Activated T-cell treated with anti-CD3 and anti-CD28 coated beads, Interleukin-2, amount 50 U/mL, for 24 hours (primary cell): ENCODE measurements at regions not wholly inside any gene's neighbourhood (a gene's known extent, or its start where the extent isn't known, plus 50 kb on each side); places are given as distances from the start of the nearest gene placed in this dataset.
"Not testable (repeated sequence)": the region's sequence is repeated elsewhere in the genome, so short reads cannot be mapped to it uniquely, and the experiment has no call there.

Experiments
- DNase-seq: peaks from one replicate; pipeline ENCODE4 v3.0.0-alpha.2; 2020
- H3K27ac Mint-ChIP-seq: 2 replicates; pipeline ENCODE4 v1.8.0; 2020; ENCODE audit warnings: mild to moderate bottlenecking, mixed read lengths
- H3K27me3 Mint-ChIP-seq: 2 replicates; pipeline ENCODE4 v1.8.0; 2020; ENCODE audit warnings: mixed read lengths
- H3K36me3 Mint-ChIP-seq: 2 replicates; pipeline ENCODE4 v1.8.0; 2020; ENCODE audit warnings: low read depth, mixed read lengths
- H3K4me1 Mint-ChIP-seq: 2 replicates; pipeline ENCODE4 v1.8.0; 2020; ENCODE audit warnings: low read depth, mixed read lengths
- H3K4me3 Mint-ChIP-seq: 2 replicates; pipeline ENCODE4 v1.8.0; 2020; ENCODE audit warnings: mild to moderate bottlenecking, moderate library complexity, mixed read lengths
- H3K9me3 Mint-ChIP-seq: 2 replicates; pipeline ENCODE4 v1.8.0; 2020; ENCODE audit warnings: mixed read lengths

GRCh38 chrX:9286234-9286633 lies 178.6 kb upstream of the TBL1X start:
- Mint-ChIP-seq H3K4me1 (peaks cover 38% of the 10 kb centered on the region), H3K9me3 (no peaks in the 10 kb centered on the region), H3K36me3 (no peaks in the 10 kb centered on the region), H3K4me3 (peak overlapping the region; percentile 25), H3K27ac (peak overlapping the region; percentile 5), H3K27me3 (peaks cover 31% of the 10 kb centered on the region)
- no peak for DNase-seq

- H3K4me1 Mint-ChIP-seq = peaks cover 10% of the 10 kb centered on the region
- peaks cover 71% of the 10 kb centered on the region for H3K27me3 Mint-ChIP-seq
- H3K36me3 Mint-ChIP-seq = no peaks in the 10 kb centered on the region
- no peak overlapping the region for H3K27ac Mint-ChIP-seq
- no peak for DNase-seq
- H3K4me3 Mint-ChIP-seq = no peak overlapping the region
- H3K9me3 Mint-ChIP-seq = no peaks in the 10 kb centered on the region
These were observed 173.2 kb upstream of the TBL1X start for GRCh38 chrX:9291629-9292028.

GRCh38 chrX:9293051-9293496 lies 171.8 kb upstream of the TBL1X start:
- Mint-ChIP-seq H3K36me3 (no peaks in the 10 kb centered on the region), H3K27ac (no peak overlapping the region), H3K4me1 (peaks cover 10% of the 10 kb centered on the region), H3K4me3 (no peak overlapping the region), H3K27me3 (peaks cover 74% of the 10 kb centered on the region), H3K9me3 (no peaks in the 10 kb centered on the region)
- no peak for DNase-seq

GRCh38 chrX:9293903-9294302 lies 171.0 kb upstream of the TBL1X start:
- DNase-seq = no peak
- Mint-ChIP-seq H3K27ac (no peak overlapping the region), H3K27me3 (peaks cover 71% of the 10 kb centered on the region), H3K9me3 (no peaks in the 10 kb centered on the region), H3K4me3 (no peak overlapping the region), H3K4me1 (peaks cover 10% of the 10 kb centered on the region), H3K36me3 (no peaks in the 10 kb centered on the region)

- no peak overlapping the region for H3K27ac Mint-ChIP-seq
- no peaks in the 10 kb centered on the region for H3K36me3 Mint-ChIP-seq
- H3K9me3 Mint-ChIP-seq = no peaks in the 10 kb centered on the region
- DNase-seq = no peak
- no peak overlapping the region for H3K4me3 Mint-ChIP-seq
- H3K4me1 Mint-ChIP-seq = peaks cover 10% of the 10 kb centered on the region
- peaks cover 57% of the 10 kb centered on the region for H3K27me3 Mint-ChIP-seq
These were observed 169.3 kb upstream of the TBL1X start for GRCh38 chrX:9295551-9295950.

- no peaks in the 10 kb centered on the region for H3K36me3 Mint-ChIP-seq
- H3K9me3 Mint-ChIP-seq = no peaks in the 10 kb centered on the region
- H3K27ac Mint-ChIP-seq = no peak overlapping the region
These were observed 166.6 kb upstream of the TBL1X start for GRCh38 chrX:9298221-9298620.

GRCh38 chrX:9299681-9300080 lies 165.2 kb upstream of the TBL1X start:
- not testable (repeated sequence) for H3K27ac Mint-ChIP-seq, H3K36me3 Mint-ChIP-seq, H3K4me1 Mint-ChIP-seq, H3K9me3 Mint-ChIP-seq, H3K4me3 Mint-ChIP-seq, DNase-seq
- peaks cover 21% of the 10 kb centered on the region for H3K27me3 Mint-ChIP-seq

More at GRCh38 chrX:9298221-9298620, 166.6 kb upstream of the TBL1X start:
- H3K4me3 Mint-ChIP-seq = no peak overlapping the region
- peaks cover 5% of the 10 kb centered on the region for H3K4me1 Mint-ChIP-seq
- no peak for DNase-seq
- peaks cover 32% of the 10 kb centered on the region for H3K27me3 Mint-ChIP-seq

- no peaks in the 10 kb centered on the region for H3K4me1 Mint-ChIP-seq
- DNase-seq = no peak
- H3K4me3 Mint-ChIP-seq = no peak overlapping the region
- H3K27ac Mint-ChIP-seq = no peak overlapping the region
- H3K27me3 Mint-ChIP-seq = peaks cover 8% of the 10 kb centered on the region
- no peaks in the 10 kb centered on the region for H3K36me3 Mint-ChIP-seq
- H3K9me3 Mint-ChIP-seq = no peaks in the 10 kb centered on the region
These were observed 163.0 kb upstream of the TBL1X start for GRCh38 chrX:9301836-9302235.

GRCh38 chrX:9302381-9302780 lies 162.5 kb upstream of the TBL1X start:
- Mint-ChIP-seq H3K36me3 (no peaks in the 10 kb centered on the region), H3K4me3 (no peak overlapping the region), H3K27me3 (peaks cover 6% of the 10 kb centered on the region), H3K9me3 (no peaks in the 10 kb centered on the region), H3K4me1 (no peaks in the 10 kb centered on the region), H3K27ac (no peak overlapping the region)
- DNase-seq = no peak

GRCh38 chrX:9308426-9308825 lies 156.4 kb upstream of the TBL1X start:
- H3K4me1 Mint-ChIP-seq = peaks cover 3% of the 10 kb centered on the region

GRCh38 chrX:9310616-9311015 lies 154.2 kb upstream of the TBL1X start:
- H3K27me3 Mint-ChIP-seq = peaks cover 4% of the 10 kb centered on the region
- no peaks in the 10 kb centered on the region for H3K9me3 Mint-ChIP-seq
- DNase-seq = no peak
- peaks cover 8% of the 10 kb centered on the region for H3K4me1 Mint-ChIP-seq
- no peak overlapping the region for H3K27ac Mint-ChIP-seq
- H3K36me3 Mint-ChIP-seq = no peaks in the 10 kb centered on the region
- H3K4me3 Mint-ChIP-seq = no peak overlapping the region

More at GRCh38 chrX:9308426-9308825, 156.4 kb upstream of the TBL1X start:
- H3K27ac Mint-ChIP-seq = no peak overlapping the region
- no peak overlapping the region for H3K4me3 Mint-ChIP-seq
- no peak for DNase-seq
- H3K9me3 Mint-ChIP-seq = no peaks in the 10 kb centered on the region
- peaks cover 4% of the 10 kb centered on the region for H3K27me3 Mint-ChIP-seq
- no peaks in the 10 kb centered on the region for H3K36me3 Mint-ChIP-seq

- no peaks in the 10 kb centered on the region for H3K36me3 Mint-ChIP-seq
- peaks cover 8% of the 10 kb centered on the region for H3K4me1 Mint-ChIP-seq
- H3K4me3 Mint-ChIP-seq = no peak overlapping the region
These were observed 153.3 kb upstream of the TBL1X start for GRCh38 chrX:9311421-9312160.

GRCh38 chrX:9312922-9313867 lies 151.7 kb upstream of the TBL1X start:
- peak overlapping the region; percentile 28 for H3K27ac Mint-ChIP-seq

More at GRCh38 chrX:9311421-9312160, 153.3 kb upstream of the TBL1X start:
- no peaks in the 10 kb centered on the region for H3K9me3 Mint-ChIP-seq
- no peaks in the 10 kb centered on the region for H3K27me3 Mint-ChIP-seq
- DNase-seq = no peak
- H3K27ac Mint-ChIP-seq = no peak overlapping the region

GRCh38 chrX:9315086-9315485 lies 149.8 kb upstream of the TBL1X start:
- DNase-seq = no peak
- no peaks in the 10 kb centered on the region for H3K36me3 Mint-ChIP-seq

More at GRCh38 chrX:9312922-9313867, 151.7 kb upstream of the TBL1X start:
- Mint-ChIP-seq H3K9me3 (no peaks in the 10 kb centered on the region), H3K4me1 (peaks cover 15% of the 10 kb centered on the region), H3K27me3 (no peaks in the 10 kb centered on the region), H3K36me3 (no peaks in the 10 kb centered on the region), H3K4me3 (no peak overlapping the region)
- peak; percentile 88 for DNase-seq

GRCh38 chrX:9316096-9316495 lies 148.8 kb upstream of the TBL1X start:
- DNase-seq = no peak
- H3K9me3 Mint-ChIP-seq = no peaks in the 10 kb centered on the region
- H3K4me1 Mint-ChIP-seq = peaks cover 23% of the 10 kb centered on the region
- no peak overlapping the region for H3K27ac Mint-ChIP-seq
- H3K27me3 Mint-ChIP-seq = no peaks in the 10 kb centered on the region
- H3K36me3 Mint-ChIP-seq = no peaks in the 10 kb centered on the region
- no peak overlapping the region for H3K4me3 Mint-ChIP-seq

More at GRCh38 chrX:9315086-9315485, 149.8 kb upstream of the TBL1X start:
- Mint-ChIP-seq H3K27ac (no peak overlapping the region), H3K4me3 (no peak overlapping the region), H3K27me3 (no peaks in the 10 kb centered on the region), H3K9me3 (no peaks in the 10 kb centered on the region), H3K4me1 (peaks cover 23% of the 10 kb centered on the region)
